ENCODE measurements at regions not wholly inside any gene's neighbourhood (a gene's known extent, or its start where the extent isn't known, plus 50 kb on each side); places are given as distances from the start of the nearest gene placed in this dataset.

GRCh38 chr9:106779796-106780195 lies 83.2 kb upstream of the ZNF462 start:
- Histone ChIP-seq H3K4ac (replicated peaks; ENCODE audit: insufficient read length, low read depth, low read length) (no peak overlapping the region), H2BK15ac (ENCODE audit: low read length) (no peak overlapping the region), H2AFZ (ENCODE audit: low read length) (peak overlapping the region; percentile 29; the same call in 1 of the 2 replicates), H3K79me2 (ENCODE audit: control insufficient read depth in 1 of 2, insufficient read depth in 2 of 2, low read length in 2 of 2) (no peaks in the 10 kb centered on the region), H2BK120ac (replicated peaks; ENCODE audit: low read depth, low read length) (no peak overlapping the region), H3K4me3 (ENCODE audit: extremely low read depth in 1 of 4, insufficient read depth in 2 of 4, low read depth in 3 of 4, low read length in 4 of 4) (no peak overlapping the region), H4K20me1 (replicated peaks in 1 of 2; ENCODE audit: control insufficient read depth in 1 of 2, insufficient read depth in 2 of 2, low read length in 2 of 2) (no peaks in the 10 kb centered on the region), H3K56ac (replicated peaks; ENCODE audit: insufficient read length, low read depth, low read length) (no peak overlapping the region), H3K23me2 (ENCODE audit: low read depth, low read length) (no peaks in the 10 kb centered on the region), H3K36me3 (ENCODE audit: control insufficient read depth in 2 of 4, insufficient read depth in 4 of 4, low read length in 3 of 4) (no peaks in the 10 kb centered on the region), H4K8ac (ENCODE audit: extremely low read depth, insufficient read depth, low read length) (no peak overlapping the region), H3K4me2 (ENCODE audit: insufficient read depth in 1 of 2, low read depth in 2 of 2, low read length in 2 of 2) (no peak overlapping the region), H2BK5ac (ENCODE audit: low read depth, low read length) (no peak overlapping the region), H3K27ac (ENCODE audit: low read depth, low read length) (no peak overlapping the region), H3K79me1 (ENCODE audit: low read depth, low read length) (no peaks in the 10 kb centered on the region), H3K27me3 (replicated peaks in 1 of 4; ENCODE audit: control insufficient read depth in 3 of 4, extremely low read depth in 1 of 4, insufficient read depth in 3 of 4, low read length in 3 of 4) (no peaks in the 10 kb centered on the region), H2AK5ac (ENCODE audit: low read depth, low read length) (no peak overlapping the region), H3K23ac (ENCODE audit: insufficient read length) (no peak overlapping the region), H4K91ac (replicated peaks; ENCODE audit: insufficient read length, low read length) (no peak overlapping the region), H2BK20ac (ENCODE audit: low read length) (no peak overlapping the region), H4K5ac (ENCODE audit: insufficient read length, low read depth, low read length) (no peak overlapping the region), H3K14ac (ENCODE audit: insufficient read length) (no peak overlapping the region), H2BK12ac (ENCODE audit: low read depth, low read length) (no peak overlapping the region), H3K18ac (ENCODE audit: extremely low read depth, low read length) (no peak overlapping the region), H3K9me3 (ENCODE audit: insufficient read depth in 2 of 2, low read depth in 1 of 2, low read length in 1 of 2) (no peaks in the 10 kb centered on the region), H3K4me1 (replicated peaks in 1 of 4; ENCODE audit: control insufficient read depth in 3 of 4, insufficient read depth in 4 of 4, low read length in 3 of 4) (no peaks in the 10 kb centered on the region), H3K9ac (replicated peaks in 1 of 4; ENCODE audit: extremely low read depth in 1 of 4, low read depth in 3 of 4, low read length in 3 of 4) (no peak overlapping the region)
- ChIA-PET CTCF (ENCODE audit: partially characterized antibody) (interaction anchor here (0.6 kb wide), 1 partner anchor 445 kb away, joined by 4 read pairs; no protein-coding TSS in a partner anchor), POLR2A (ENCODE audit: partially characterized antibody) (no interaction called here)
- DNase-seq (ENCODE audit: low read depth in 1 of 2, low spot score in 2 of 2) (no peak), FAIRE-seq (no peak)
- TF ChIP-seq CBX5 (IDR thresholded peaks at IDR 0.05; ENCODE audit: low read depth, low read length) (no peak), ATF3 (IDR thresholded peaks at IDR 0.05; ENCODE audit: insufficient read depth, low read depth, low read length) (no peak), BRCA1 (IDR thresholded peaks at IDR 0.05; ENCODE audit: low read depth, low read length) (no peak), USF2 (IDR thresholded peaks at IDR 0.05; ENCODE audit: low read length) (no peak), SAP30 (IDR thresholded peaks at IDR 0.05; ENCODE audit: insufficient read depth, insufficient replicate concordance, low read length) (no peak), EP300 (IDR thresholded peaks at IDR 0.05; ENCODE audit: borderline replicate concordance in 1 of 2, low read depth in 2 of 2, low read length in 2 of 2) (no peak), KDM5A (IDR thresholded peaks at IDR 0.05; ENCODE audit: low read length) (no peak), SRF (IDR thresholded peaks at IDR 0.05; ENCODE audit: low read depth, low read length) (no peak), RXRA (IDR thresholded peaks at IDR 0.05; ENCODE audit: insufficient read depth, low read depth, low read length) (no peak), SIN3A (conservative IDR thresholded peaks at IDR 0.05 in 1 of 2, IDR thresholded peaks at IDR 0.05 in 1 of 2; ENCODE audit: low read depth in 1 of 2, low read length in 2 of 2) (no peak)

Data from H1 (cell line).